GM18520 (cell line): ENCODE measurements at regions not wholly inside any gene's neighbourhood (a gene's known extent, or its start where the extent isn't known, plus 50 kb on each side); places are given as distances from the start of the nearest gene placed in this dataset.
A peak's percentile ranks its signal among the peaks of the same experiment; 100 is the strongest.
"Not testable (repeated sequence)": the region's sequence is repeated elsewhere in the genome, so short reads cannot be mapped to it uniquely, and the experiment has no call there.

ENCODE experiments used
- ATAC-seq: cut with Tn5 transposase; IDR thresholded peaks from one replicate; pipeline ENCODE4 v1.9.1; 2021; ENCODE audit not compliant: unreplicated experiment

- ATAC-seq, result no peak
Measured at GRCh38 chr14:46596236-46596635, 55.3 kb downstream of the RPL10L start.

- ATAC-seq, result no peak
Measured at GRCh38 chr14:46582826-46583225, 68.8 kb downstream of the RPL10L start.

- no peak for ATAC-seq
Measured at GRCh38 chr14:46581036-46581671, 70.4 kb downstream of the RPL10L start.

- no peak for ATAC-seq
Measured at GRCh38 chr14:46574978-46575375, 76.6 kb downstream of the RPL10L start.

GRCh38 chr14:46574221-46574977, 77.2 kb downstream of the RPL10L start:
- ATAC-seq, result no peak

- no peak for ATAC-seq
Measured at GRCh38 chr14:46573498-46573897, 78.1 kb downstream of the RPL10L start.

- no peak for ATAC-seq
Measured at GRCh38 chr14:46571970-46572369, 79.6 kb downstream of the RPL10L start.

GRCh38 chr14:46568161-46568560, 83.4 kb downstream of the RPL10L start:
- ATAC-seq, result not testable (repeated sequence)

GRCh38 chr14:46550836-46551235, 100.7 kb downstream of the RPL10L start:
- no peak for ATAC-seq

- ATAC-seq, result no peak
Measured at GRCh38 chr14:46540986-46541385, 110.6 kb downstream of the RPL10L start.

- no peak for ATAC-seq
Measured at GRCh38 chr14:46519121-46519520, 132.5 kb downstream of the RPL10L start.

- ATAC-seq, result not testable (repeated sequence)
Measured at GRCh38 chr14:46508752-46509151, 142.8 kb downstream of the RPL10L start.

- ATAC-seq, result no peak
Measured at GRCh38 chr14:46499521-46499920, 152.1 kb downstream of the RPL10L start.

GRCh38 chr14:46496409-46496808, 155.2 kb downstream of the RPL10L start:
- no peak for ATAC-seq

GRCh38 chr14:46490238-46490685, 161.3 kb downstream of the RPL10L start:
- peak; percentile 95 for ATAC-seq

- no peak for ATAC-seq
Measured at GRCh38 chr14:46488374-46488773, 163.2 kb downstream of the RPL10L start.

GRCh38 chr14:46487582-46488350, 163.8 kb downstream of the RPL10L start:
- no peak for ATAC-seq

GRCh38 chr14:46482200-46482599, 169.4 kb downstream of the RPL10L start:
- no peak for ATAC-seq

- ATAC-seq, result no peak
Measured at GRCh38 chr14:46480817-46481216, 170.8 kb downstream of the RPL10L start.

- no peak for ATAC-seq
Measured at GRCh38 chr14:46472261-46472660, 179.3 kb downstream of the RPL10L start.

GRCh38 chr14:46464341-46464740, 187.2 kb downstream of the RPL10L start:
- no peak for ATAC-seq

- no peak for ATAC-seq
Measured at GRCh38 chr14:46451800-46452199, 199.8 kb downstream of the RPL10L start.
